ENCODE measurements at regions not wholly inside any gene's neighbourhood (a gene's known extent, or its start where the extent isn't known, plus 50 kb on each side); places are given as distances from the start of the nearest gene placed in this dataset. TPM values are rescaled to one million over a fixed set of nuclear protein-coding genes. Genes with fewer than 3 reads are reported as not detected.

- Histone ChIP-seq H3K79me2 (no peaks in the 10 kb centered on the region), H4K20me1 (ENCODE audit: insufficient read depth, poor library complexity, severe bottlenecking) (no peaks in the 10 kb centered on the region), H3K4me3 (no peak overlapping the region), H3K4me2 (no peak overlapping the region), H3K36me3 (replicated peaks; ENCODE audit: insufficient read depth, low read depth) (no peaks in the 10 kb centered on the region), H3K9me3 (ENCODE audit: low read depth) (no peaks in the 10 kb centered on the region), H3K9me2 (replicated peaks; ENCODE audit: insufficient read depth) (no peaks in the 10 kb centered on the region), H3K27ac (no peak overlapping the region), H2AFZ (no peak overlapping the region), H3K27me3 (no peaks in the 10 kb centered on the region), H3K4me1 (ENCODE audit: insufficient read depth) (no peaks in the 10 kb centered on the region)
- WGBS (ENCODE audit: low lambda C conversion rate, missing lambda C conversion rate) = 84% methylated on average over 5 of the region's 5 CpGs
- DNase-seq (ENCODE audit: low spot score) = no peak
- TF ChIP-seq EZH2phosphoT487 (IDR thresholded peaks at IDR 0.05; ENCODE audit: low read depth, severe bottlenecking, unreplicated experiment) (no peak), EZH2 (IDR thresholded peaks at IDR 0.05; ENCODE audit: borderline replicate concordance) (no peak)
- TF ChIP-seq, protein P1, sequence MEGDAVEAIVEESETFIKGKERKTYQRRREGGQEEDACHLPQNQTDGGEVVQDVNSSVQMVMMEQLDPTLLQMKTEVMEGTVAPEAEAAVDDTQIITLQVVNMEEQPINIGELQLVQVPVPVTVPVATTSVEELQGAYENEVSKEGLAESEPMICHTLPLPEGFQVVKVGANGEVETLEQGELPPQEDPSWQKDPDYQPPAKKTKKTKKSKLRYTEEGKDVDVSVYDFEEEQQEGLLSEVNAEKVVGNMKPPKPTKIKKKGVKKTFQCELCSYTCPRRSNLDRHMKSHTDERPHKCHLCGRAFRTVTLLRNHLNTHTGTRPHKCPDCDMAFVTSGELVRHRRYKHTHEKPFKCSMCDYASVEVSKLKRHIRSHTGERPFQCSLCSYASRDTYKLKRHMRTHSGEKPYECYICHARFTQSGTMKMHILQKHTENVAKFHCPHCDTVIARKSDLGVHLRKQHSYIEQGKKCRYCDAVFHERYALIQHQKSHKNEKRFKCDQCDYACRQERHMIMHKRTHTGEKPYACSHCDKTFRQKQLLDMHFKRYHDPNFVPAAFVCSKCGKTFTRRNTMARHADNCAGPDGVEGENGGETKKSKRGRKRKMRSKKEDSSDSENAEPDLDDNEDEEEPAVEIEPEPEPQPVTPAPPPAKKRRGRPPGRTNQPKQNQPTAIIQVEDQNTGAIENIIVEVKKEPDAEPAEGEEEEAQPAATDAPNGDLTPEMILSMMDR (IDR thresholded peaks at IDR 0.05; ENCODE audit: poor library complexity) = no peak
These were observed 49.6 kb upstream of the CCNG1 start for GRCh38 chr5:163387589-163388343.

Small RNA genes lying in the stretch of these regions (small RNA-seq; reads per million reads assigned to genes)
- not detected for gene RNU6-164P
